ENCODE measurements at regions not wholly inside any gene's neighbourhood (a gene's known extent, or its start where the extent isn't known, plus 50 kb on each side); places are given as distances from the start of the nearest gene placed in this dataset.

DNA sequence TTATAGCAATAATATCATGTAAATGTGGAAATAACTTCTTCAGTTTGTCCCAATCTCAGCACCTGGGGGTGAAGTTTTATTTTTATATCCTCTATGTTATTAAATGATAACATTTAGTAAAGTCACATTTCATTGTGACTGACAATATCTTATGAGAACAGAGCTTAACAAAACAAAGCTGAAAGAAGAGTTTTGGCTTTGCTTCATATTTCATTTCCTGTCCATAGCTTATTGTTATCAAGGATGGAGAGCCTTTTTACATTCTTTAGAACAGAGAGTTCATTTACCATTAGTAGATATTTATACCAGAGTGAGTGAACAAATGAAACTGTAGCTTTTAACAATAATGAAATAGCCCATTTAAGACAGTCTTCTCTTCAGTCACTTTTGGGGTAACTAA lies 231.9 kb upstream of the SGK1 start:
- no peak for TF ChIP-seq CTCF (IDR thresholded peaks at IDR 0.05)
- no peak for TF ChIP-seq POLR2A (IDR thresholded peaks at IDR 0.05)
- no peak for TF ChIP-seq POLR2AphosphoS5 (IDR thresholded peaks at IDR 0.05)

All from transverse colon (tissue), 4 donors.